ENCODE measurements at regions not wholly inside any gene's neighbourhood (a gene's known extent, or its start where the extent isn't known, plus 50 kb on each side); places are given as distances from the start of the nearest gene placed in this dataset.
A peak's percentile ranks its signal among the peaks of the same experiment; 100 is the strongest.
"Not testable (repeated sequence)": the region's sequence is repeated elsewhere in the genome, so short reads cannot be mapped to it uniquely, and the experiment has no call there.

GRCh38 chr2:18046558-18047212, 168.2 kb downstream of the KCNS3 start:
- peak; percentile 56 for DNase-seq (ENCODE audit: low read depth)

GRCh38 chr2:18046017-18046416, 167.6 kb downstream of the KCNS3 start:
- DNase-seq (ENCODE audit: low read depth): peak; percentile 6

DNA sequence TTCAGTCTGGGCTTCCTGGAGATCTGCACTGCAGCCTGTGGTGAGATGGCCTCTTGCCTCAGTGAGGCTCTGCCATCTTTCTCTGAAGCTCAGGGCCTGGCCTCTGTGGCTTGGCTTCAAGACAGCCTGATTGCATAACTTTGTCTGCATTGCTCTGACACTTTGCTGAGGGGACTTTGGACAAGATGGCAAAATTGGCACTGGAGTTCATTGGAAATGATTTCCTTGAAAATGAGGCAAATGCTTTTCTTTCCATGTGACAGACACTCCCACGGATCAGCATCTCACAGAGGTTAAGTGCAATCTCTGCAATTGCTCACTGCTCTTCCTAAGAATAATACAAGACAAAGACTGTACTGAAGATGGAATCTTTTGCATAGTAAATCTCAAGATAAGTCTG, 166.8 kb downstream of the KCNS3 start:
- DNase-seq (ENCODE audit: low read depth): no peak

- not testable (repeated sequence) for DNase-seq (ENCODE audit: low read depth)
Observed at GRCh38 chr2:18017381-18017780, 138.9 kb downstream of the KCNS3 start.

DNA sequence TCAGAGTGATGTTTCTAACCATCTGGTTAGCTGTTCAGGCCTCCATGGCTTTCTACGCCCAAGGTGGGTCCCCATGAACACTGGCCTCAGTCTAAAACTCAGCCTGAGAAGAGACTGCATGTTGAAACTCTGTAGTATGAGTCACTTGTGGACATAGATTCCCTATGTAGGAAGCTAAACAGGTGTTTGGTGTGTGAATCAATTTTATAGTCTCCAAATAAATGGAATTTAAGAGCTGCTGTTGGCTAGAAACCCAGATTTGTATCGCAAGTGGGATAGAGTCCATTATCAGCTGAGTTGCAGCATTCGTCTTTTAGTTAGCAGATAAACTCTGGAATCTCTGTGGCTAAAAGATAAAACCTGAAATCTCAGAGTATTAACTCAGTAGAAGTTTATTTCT, 131.4 kb downstream of the KCNS3 start:
- DNase-seq (ENCODE audit: low read depth): peak; percentile 6

GRCh38 chr2:18005411-18005810, 126.9 kb downstream of the KCNS3 start:
- peak; percentile 5 for DNase-seq (ENCODE audit: low read depth)

DNA sequence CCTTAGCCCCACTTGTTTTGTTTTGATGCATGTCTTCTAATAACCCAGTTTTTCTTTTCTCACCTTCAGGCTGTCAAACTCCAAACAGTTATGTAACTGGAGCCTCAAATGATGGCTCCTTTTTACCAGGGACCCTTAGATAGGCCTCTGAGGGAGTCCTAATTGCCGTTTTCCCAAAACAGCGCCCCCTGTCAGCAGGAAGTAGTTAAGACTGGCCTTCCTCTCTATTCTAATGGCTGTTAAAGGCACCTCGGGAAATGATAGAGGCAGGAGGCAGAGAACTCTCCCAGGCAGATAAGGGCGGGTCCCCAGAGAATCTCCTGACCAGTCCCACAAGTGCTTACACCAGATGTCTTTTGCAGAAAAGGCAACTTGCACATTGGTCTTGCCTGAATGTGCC, 123.2 kb downstream of the KCNS3 start:
- DNase-seq (ENCODE audit: low read depth): no peak

DNA sequence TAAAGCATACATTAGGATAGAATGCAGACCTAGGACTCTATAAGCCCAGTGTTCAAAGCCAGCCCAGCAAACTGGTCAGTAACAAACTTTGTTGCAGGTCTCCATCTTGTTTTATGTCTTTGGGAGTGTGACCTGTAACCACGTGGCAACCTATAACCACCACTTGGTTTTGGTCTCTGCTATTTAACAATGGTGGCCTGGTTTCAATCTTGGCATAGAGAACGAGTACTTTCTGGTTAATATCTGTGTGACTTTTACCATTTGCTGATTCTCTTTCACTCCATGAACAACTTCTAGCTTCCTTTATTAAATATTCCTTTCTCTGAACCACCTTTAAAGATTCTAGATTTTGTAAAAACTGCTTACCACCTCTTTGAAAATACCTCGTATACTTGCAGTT, 118.5 kb downstream of the KCNS3 start:
- no peak for DNase-seq (ENCODE audit: low read depth)

- no peak for DNase-seq (ENCODE audit: low read depth)
Observed at GRCh38 chr2:17995593-17995992, 117.1 kb downstream of the KCNS3 start.
